GM12878 (cell line): ENCODE measurements at regions not wholly inside any gene's neighbourhood (a gene's known extent, or its start where the extent isn't known, plus 50 kb on each side); places are given as distances from the start of the nearest gene placed in this dataset.

Experiments
- ATAC-seq: fragments of 200-7000 bp; cut with Tn5 transposase; 3 replicates; pipeline ENCODE4 v1.9.1; 2020; ENCODE audit warnings: mild to moderate bottlenecking, moderate library complexity
- BruUV-seq: library from RNA; stranded (reverse); fragments of 400-500 nt; replicated peaks from 2 replicates; lab custom pipeline; 2021; lab: Mats Ljungman, UMichigan
- CTCF ChIA-PET: fragments of 300-600 bp; sonication (Branson Sonifier 250); formaldehyde crosslinking; extraction: SDS; loops from one replicate; lab custom pipeline; 2021; ENCODE audit warnings: inconsistent platforms; lab: Yijun Ruan, JAX
- POLR2A ChIA-PET: fragments of 350-600 bp; formaldehyde crosslinking; extraction: SDS; loops from one replicate; lab custom pipeline; 2021; ENCODE audit warnings: inconsistent platforms; lab: Charles Lee
- RAD21 ChIA-PET: fragments of 300-600 bp; sonication (Branson Sonifier 250); formaldehyde crosslinking; loops from one replicate; lab custom pipeline; 2023; ENCODE audit warnings: antibody characterized with exemption; ENCODE audit not compliant: unreplicated experiment; lab: Charles Lee
- SMC1A ChIA-PET: fragments of 300-600 bp; sonication (Branson Sonifier 250); formaldehyde crosslinking; loops from one replicate; lab custom pipeline; 2023; ENCODE audit not compliant: unreplicated experiment, uncharacterized antibody; lab: Charles Lee
- DNase-seq: peaks from one replicate; pipeline ENCODE4 v3.0.0-alpha.2; 2011; ENCODE audit warnings: low read depth, low spot score
- FAIRE-seq: peaks from 3 replicates; lab custom pipeline; 2011; peaks lifted over from hg19 to GRCh38; lab: Jason Lieb, UNC
- H2AFZ ChIP-seq: 2 replicates; pipeline ENCODE4 v1.6.0; 2011; ENCODE audit warnings: low read depth, low read length, control low read depth; ENCODE audit not compliant: control insufficient read depth
- H3K27ac ChIP-seq: 2 replicates; pipeline ENCODE4 v1.5.1; 2011; ENCODE audit warnings: control low read depth; ENCODE audit not compliant: control insufficient read depth, insufficient read depth
- H3K27me3 ChIP-seq, 2 experiments: replicated peaks in 1 of 2; 2 replicates each; pipeline versions ENCODE4 v1.6.0 to v1.6.1; 2011; ENCODE audit warnings: low read length in 1 of 2; ENCODE audit not compliant: control insufficient read depth in 2 of 2, insufficient read depth in 2 of 2
- H3K36me3 ChIP-seq, 2 experiments: 2 replicates each; pipeline ENCODE4 v1.5.1; 2011; ENCODE audit warnings: low read length in 1 of 2; ENCODE audit not compliant: control insufficient read depth in 2 of 2, insufficient read depth in 2 of 2
- H3K4me1 ChIP-seq: 2 replicates; pipeline ENCODE4 v1.6.1; 2011; ENCODE audit warnings: mild to moderate bottlenecking, low read length, moderate library complexity, mixed read lengths; ENCODE audit not compliant: control insufficient read depth, insufficient read depth
- H3K4me2 ChIP-seq: 2 replicates; pipeline ENCODE4 v1.6.0; 2011; ENCODE audit warnings: control low read depth; ENCODE audit not compliant: control insufficient read depth, insufficient read depth
- H3K4me3 ChIP-seq: fragments of 200-600 bp; sonication (generic); 2 replicates; pipeline ENCODE4 v1.5.1; 2016
- H3K79me2 ChIP-seq: 2 replicates; pipeline ENCODE4 v1.6.0; 2011; ENCODE audit warnings: low read length; ENCODE audit not compliant: control insufficient read depth, insufficient read depth
- H3K9ac ChIP-seq: 2 replicates; pipeline ENCODE4 v1.8.0; 2011; ENCODE audit warnings: low read length, control low read depth, mixed read lengths; ENCODE audit not compliant: control insufficient read depth, insufficient read depth
- H3K9me3 ChIP-seq: replicated peaks from 3 replicates; pipeline ENCODE4 v1.5.1; 2011; ENCODE audit warnings: mild to moderate bottlenecking, low read length; ENCODE audit not compliant: control insufficient read depth, insufficient read depth
- H4K20me1 ChIP-seq: 2 replicates; pipeline ENCODE4 v1.6.0; 2011; ENCODE audit not compliant: control insufficient read depth, insufficient read depth
- CBFB ChIP-seq: IDR thresholded peaks from 2 replicates; pipeline ENCODE4 v1.6.1; 2016; ENCODE audit warnings: antibody characterized with exemption, low read depth
- CUX1 ChIP-seq: IDR thresholded peaks from 2 replicates; pipeline ENCODE4 v1.6.1; 2012; ENCODE audit warnings: improper control_type of control experiment, low read depth, low read length; ENCODE audit not compliant: insufficient replicate concordance
- ESRRA ChIP-seq: IDR thresholded peaks from 2 replicates; pipeline ENCODE4 v1.6.1; 2012; ENCODE audit warnings: mild to moderate bottlenecking, low read length, improper control_type of control experiment
- MEF2A ChIP-seq: IDR thresholded peaks from 2 replicates; pipeline ENCODE4 v1.6.1; 2011; ENCODE audit warnings: low read depth, mild to moderate bottlenecking, low read length, moderate library complexity; ENCODE audit not compliant: insufficient read depth
- MYB ChIP-seq: fragments of 150-350 bp; IDR thresholded peaks from 2 replicates; pipeline ENCODE4 v1.6.1; 2014; ENCODE audit warnings: mild to moderate bottlenecking, low read depth, low read length, borderline replicate concordance
- NFYA ChIP-seq: IDR thresholded peaks from 2 replicates; pipeline ENCODE4 v1.6.1; 2011; ENCODE audit warnings: low read depth, mild to moderate bottlenecking, low read length, improper control_type of control experiment, borderline replicate concordance
- RCOR1 ChIP-seq: conservative IDR thresholded peaks from 2 replicates; pipeline ENCODE4 v1.6.1; 2012; ENCODE audit warnings: low read depth, low read length, improper control_type of control experiment
- SIN3A ChIP-seq: IDR thresholded peaks from 2 replicates; pipeline ENCODE4 v1.6.1; 2012; ENCODE audit warnings: low read depth, low read length, improper control_type of control experiment
- SMC3 ChIP-seq: IDR thresholded peaks from 2 replicates; pipeline ENCODE4 v1.6.1; 2011; ENCODE audit warnings: low read length, improper control_type of control experiment, borderline replicate concordance
- SPI1 ChIP-seq: IDR thresholded peaks from 2 replicates; pipeline ENCODE4 v1.6.1; 2011; ENCODE audit warnings: low read depth, mild to moderate bottlenecking, low read length, moderate library complexity, borderline replicate concordance; ENCODE audit not compliant: insufficient read depth
- ZNF384 ChIP-seq: IDR thresholded peaks from 2 replicates; pipeline ENCODE4 v1.6.1; 2012; ENCODE audit warnings: low read depth, mild to moderate bottlenecking, low read length, improper control_type of control experiment, borderline replicate concordance
- WGBS: methylation state at CpG from one replicate; pipeline ENCODE4 v1.1.6; 2016; ENCODE audit warnings: low lambda C conversion rate; ENCODE audit not compliant: insufficient replicate concordance, insufficient coverage; ENCODE audit errors: missing lambda C conversion rate; 5-methylcytosine and 5-hydroxymethylcytosine counted together
- in situ Hi-C: fragments of 300-500 bp; cut with MboI; formaldehyde crosslinking; loops from 9 replicates; pipeline ENCODE4 v1.14.3; 2018; ENCODE audit warnings: mixed read lengths
- intact Hi-C: fragments of 100-400 bp; cut with micrococcal nuclease; formaldehyde crosslinking; loops from one replicate; pipeline ENCODE4 v1.14.2; 2022; ENCODE audit not compliant: unreplicated experiment
- TF ChIP-seq, protein P1 (sequence below): IDR thresholded peaks from 2 replicates; pipeline ENCODE4 v1.6.1; 2012; ENCODE audit warnings: low read depth, low read length, improper control_type of control experiment
- TF ChIP-seq, protein P2 (sequence below): fragments of 450-650 bp; IDR thresholded peaks from 2 replicates; pipeline ENCODE4 v1.6.1; 2014; ENCODE audit warnings: mild to moderate bottlenecking

DNA sequence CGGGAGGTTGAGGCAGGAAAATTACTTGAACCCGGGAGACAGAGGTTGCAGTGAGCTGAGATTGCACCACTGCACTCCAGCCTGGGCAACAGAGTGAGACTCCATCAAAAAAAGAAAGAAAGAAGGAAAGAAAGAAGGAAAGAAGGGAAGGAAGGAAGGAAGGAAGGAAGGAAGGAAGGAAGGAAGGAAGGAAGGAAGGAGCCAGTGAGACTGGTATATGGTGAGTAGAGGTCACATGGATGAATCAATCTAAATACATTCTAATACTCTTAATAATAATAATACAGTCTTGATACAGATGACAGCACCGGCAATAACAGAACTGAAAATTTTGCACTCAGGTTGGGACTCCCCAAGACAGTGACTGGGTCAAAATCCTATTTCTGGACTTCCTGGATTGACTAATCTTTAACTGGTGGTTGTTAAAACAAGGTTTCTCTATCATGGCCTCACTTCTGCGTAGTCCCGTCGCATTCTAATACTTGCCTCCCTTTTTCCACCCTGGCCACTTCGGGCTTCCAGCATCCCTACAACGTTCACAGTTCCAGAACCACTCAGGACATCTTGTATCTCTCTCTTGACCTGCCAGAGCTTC lies 53.5 kb upstream of the EIF3M start (continued):
- TF ChIP-seq, protein P1, sequence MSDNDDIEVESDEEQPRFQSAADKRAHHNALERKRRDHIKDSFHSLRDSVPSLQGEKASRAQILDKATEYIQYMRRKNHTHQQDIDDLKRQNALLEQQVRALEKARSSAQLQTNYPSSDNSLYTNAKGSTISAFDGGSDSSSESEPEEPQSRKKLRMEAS: no peak
- TF ChIP-seq SMC3: no peak
- TF ChIP-seq ESRRA: no peak
- TF ChIP-seq CBFB: no peak

DNA sequence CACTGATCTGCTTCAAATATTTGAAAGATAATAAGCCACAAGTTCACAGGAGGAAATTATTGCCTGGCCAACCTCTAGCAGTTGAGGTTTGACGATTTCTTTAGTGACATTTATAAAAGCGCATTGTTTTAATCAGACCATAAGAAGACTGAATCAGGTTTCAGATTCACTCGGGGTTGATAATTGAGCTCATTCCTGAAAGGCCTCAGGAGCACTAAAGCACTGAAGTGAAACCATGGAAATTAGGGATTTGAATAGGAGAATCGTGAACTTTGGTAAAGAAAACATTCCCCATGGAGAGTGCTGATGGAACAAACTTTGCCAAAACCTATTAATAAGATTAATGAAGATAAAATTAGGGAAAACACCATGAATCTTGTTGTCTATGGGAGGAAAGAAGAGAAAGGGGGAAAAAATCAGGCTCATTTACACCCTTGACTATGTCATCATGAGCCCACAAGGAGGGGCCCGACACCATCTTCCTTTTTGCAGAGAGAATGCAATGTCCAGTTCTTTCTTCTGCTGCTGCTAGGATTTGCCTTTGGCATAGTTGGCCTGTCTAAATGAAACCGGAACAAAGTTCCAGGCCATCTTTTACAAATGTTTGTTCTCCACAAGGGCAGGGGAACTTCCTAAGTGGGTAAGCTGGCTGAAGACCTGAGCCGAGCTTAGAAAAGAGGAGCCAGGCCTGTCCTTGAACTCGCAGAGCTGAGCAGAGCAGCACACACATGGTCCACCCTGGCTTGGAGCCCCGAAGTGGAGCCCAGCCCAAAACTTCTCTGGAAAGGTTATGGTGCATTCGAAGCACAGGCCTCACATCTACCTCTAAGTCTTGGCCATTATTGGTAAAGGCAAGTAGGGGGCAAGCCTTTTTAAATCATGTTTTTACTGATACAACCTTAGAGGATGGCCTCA lies 56.1 kb upstream of the EIF3M start:
- no peaks in the 10 kb centered on the region for H3K9me3 ChIP-seq
- ChIA-PET POLR2A (interaction anchor here (0.6 kb wide), 1 partner anchor 34 kb away, joined by 3 read pairs; no protein-coding TSS in a partner anchor), RAD21 (no interaction called here), SMC1A (interaction anchor here (0.6 kb wide), 1 partner anchor 199 kb away, joined by 3 read pairs; no protein-coding TSS in a partner anchor), CTCF (interaction anchor here (1.0 kb wide), 1 partner anchor 14 kb away, joined by 5 read pairs; no protein-coding TSS in a partner anchor)
- no peaks in the 10 kb centered on the region for H3K27me3 ChIP-seq
- H3K4me1 ChIP-seq: peaks cover 12% of the 10 kb centered on the region
- no peak for ATAC-seq
- WGBS: 60% methylated on average over 10 of the region's 10 CpGs
- no peaks in the 10 kb centered on the region for H3K36me3 ChIP-seq
- DNase-seq: no peak
- no peaks in the 10 kb centered on the region for H3K79me2 ChIP-seq
- no peak overlapping the region for H3K9ac ChIP-seq
- intact Hi-C loops: no loop called here
- no peak overlapping the region for H3K27ac ChIP-seq
- TF ChIP-seq MYB (no peak), NFYA (no peak), CUX1 (no peak), MEF2A (no peak), RCOR1 (no peak), SIN3A (no peak), SPI1 (no peak), ZNF384 (no peak)
- TF ChIP-seq, protein P2, sequence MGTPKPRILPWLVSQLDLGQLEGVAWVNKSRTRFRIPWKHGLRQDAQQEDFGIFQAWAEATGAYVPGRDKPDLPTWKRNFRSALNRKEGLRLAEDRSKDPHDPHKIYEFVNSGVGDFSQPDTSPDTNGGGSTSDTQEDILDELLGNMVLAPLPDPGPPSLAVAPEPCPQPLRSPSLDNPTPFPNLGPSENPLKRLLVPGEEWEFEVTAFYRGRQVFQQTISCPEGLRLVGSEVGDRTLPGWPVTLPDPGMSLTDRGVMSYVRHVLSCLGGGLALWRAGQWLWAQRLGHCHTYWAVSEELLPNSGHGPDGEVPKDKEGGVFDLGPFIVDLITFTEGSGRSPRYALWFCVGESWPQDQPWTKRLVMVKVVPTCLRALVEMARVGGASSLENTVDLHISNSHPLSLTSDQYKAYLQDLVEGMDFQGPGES: no peak
- H4K20me1 ChIP-seq: no peaks in the 10 kb centered on the region
- H3K4me2 ChIP-seq: no peak overlapping the region
- H2AFZ ChIP-seq: no peak overlapping the region
- no TSS peak for BruUV-seq
- H3K4me3 ChIP-seq: no peak overlapping the region
- no peak for FAIRE-seq
- in situ Hi-C loops: no loop called here
